ENCODE measurements at regions not wholly inside any gene's neighbourhood (a gene's known extent, or its start where the extent isn't known, plus 50 kb on each side); places are given as distances from the start of the nearest gene placed in this dataset.
"Not testable (repeated sequence)": the region's sequence is repeated elsewhere in the genome, so short reads cannot be mapped to it uniquely, and the experiment has no call there.

- Histone ChIP-seq H3K36me3 (ENCODE audit: insufficient read depth, low read length) (no peaks in the 10 kb centered on the region), H3K9me3 (ENCODE audit: low read depth, low read length) (no peaks in the 10 kb centered on the region), H3K4me3 (no peak overlapping the region), H3K27ac (no peak overlapping the region), H3K9ac (ENCODE audit: insufficient read length) (no peak overlapping the region)
- no peak for DNase-seq (ENCODE audit: low read depth, low spot score)
- no peak for TF ChIP-seq EZH2 (IDR thresholded peaks at IDR 0.05)
- TF ChIP-seq POLR2AphosphoS5 (IDR thresholded peaks at IDR 0.05; ENCODE audit: borderline replicate concordance, low read depth, low read length) = no peak
- no peak for TF ChIP-seq FOXP2 (optimal IDR thresholded peaks at IDR 0.05; ENCODE audit: control extremely low read depth, extremely low read length, insufficient read depth)
Measured at GRCh38 chr12:69170293-69170692, 69.1 kb upstream of the CPSF6 start.

- Histone ChIP-seq H3K27ac (no peak overlapping the region), H3K9me3 (ENCODE audit: low read depth, low read length) (no peaks in the 10 kb centered on the region), H3K36me3 (ENCODE audit: insufficient read depth, low read length) (no peaks in the 10 kb centered on the region), H3K4me3 (no peak overlapping the region), H3K9ac (ENCODE audit: insufficient read length) (no peak overlapping the region)
- no peak for TF ChIP-seq FOXP2 (optimal IDR thresholded peaks at IDR 0.05; ENCODE audit: control extremely low read depth, extremely low read length, insufficient read depth)
- TF ChIP-seq POLR2AphosphoS5 (IDR thresholded peaks at IDR 0.05; ENCODE audit: borderline replicate concordance, low read depth, low read length) = no peak
- no peak for TF ChIP-seq EZH2 (IDR thresholded peaks at IDR 0.05)
- DNase-seq (ENCODE audit: low read depth, low spot score) = no peak
Measured at GRCh38 chr12:69171881-69172280, 67.5 kb upstream of the CPSF6 start.

- Histone ChIP-seq H3K4me3 (no peak overlapping the region), H3K27ac (no peak overlapping the region), H3K36me3 (ENCODE audit: insufficient read depth, low read length) (no peaks in the 10 kb centered on the region), H3K9ac (ENCODE audit: insufficient read length) (no peak overlapping the region), H3K9me3 (ENCODE audit: low read depth, low read length) (no peaks in the 10 kb centered on the region)
- TF ChIP-seq POLR2AphosphoS5 (IDR thresholded peaks at IDR 0.05; ENCODE audit: borderline replicate concordance, low read depth, low read length) (no peak), FOXP2 (optimal IDR thresholded peaks at IDR 0.05; ENCODE audit: control extremely low read depth, extremely low read length, insufficient read depth) (no peak), EZH2 (IDR thresholded peaks at IDR 0.05) (no peak)
- DNase-seq (ENCODE audit: low read depth, low spot score) = no peak
Measured at GRCh38 chr12:69172491-69172890, 66.9 kb upstream of the CPSF6 start.

- Histone ChIP-seq H3K9me3 (ENCODE audit: low read depth, low read length) (no peaks in the 10 kb centered on the region), H3K36me3 (ENCODE audit: insufficient read depth, low read length) (no peaks in the 10 kb centered on the region), H3K27ac (no peak overlapping the region), H3K4me3 (no peak overlapping the region), H3K9ac (ENCODE audit: insufficient read length) (no peak overlapping the region)
- no peak for DNase-seq (ENCODE audit: low read depth, low spot score)
- TF ChIP-seq EZH2 (IDR thresholded peaks at IDR 0.05) (no peak), POLR2AphosphoS5 (IDR thresholded peaks at IDR 0.05; ENCODE audit: borderline replicate concordance, low read depth, low read length) (no peak), FOXP2 (optimal IDR thresholded peaks at IDR 0.05; ENCODE audit: control extremely low read depth, extremely low read length, insufficient read depth) (no peak)
Measured at GRCh38 chr12:69173368-69173767, 66.0 kb upstream of the CPSF6 start.

- no peak overlapping the region for H3K27ac ChIP-seq
- no peak overlapping the region for H3K4me3 ChIP-seq
- H3K36me3 ChIP-seq (ENCODE audit: insufficient read depth, low read length) = no peaks in the 10 kb centered on the region
- no peak for DNase-seq (ENCODE audit: low read depth, low spot score)
- TF ChIP-seq POLR2AphosphoS5 (IDR thresholded peaks at IDR 0.05; ENCODE audit: borderline replicate concordance, low read depth, low read length) (no peak), EZH2 (IDR thresholded peaks at IDR 0.05) (no peak), FOXP2 (optimal IDR thresholded peaks at IDR 0.05; ENCODE audit: control extremely low read depth, extremely low read length, insufficient read depth) (no peak)
- H3K9me3 ChIP-seq (ENCODE audit: low read depth, low read length) = no peaks in the 10 kb centered on the region
- H3K9ac ChIP-seq (ENCODE audit: insufficient read length) = no peak overlapping the region
Measured at GRCh38 chr12:69179786-69180185, 59.6 kb upstream of the CPSF6 start.

GRCh38 chr12:69187572-69187971 lies 51.8 kb upstream of the CPSF6 start:
- not testable (repeated sequence) for H3K9ac ChIP-seq (ENCODE audit: insufficient read length); H3K36me3 ChIP-seq (ENCODE audit: insufficient read depth, low read length); H3K27ac ChIP-seq; H3K4me3 ChIP-seq; DNase-seq (ENCODE audit: low read depth, low spot score); H3K9me3 ChIP-seq (ENCODE audit: low read depth, low read length)

- no peak overlapping the region for H3K4me3 ChIP-seq
- no peak for DNase-seq (ENCODE audit: low read depth, low spot score)
- H3K9me3 ChIP-seq (ENCODE audit: low read depth, low read length) = peaks cover 6% of the 10 kb centered on the region; the same call in 1 of the 2 replicates
- TF ChIP-seq FOXP2 (optimal IDR thresholded peaks at IDR 0.05; ENCODE audit: control extremely low read depth, extremely low read length, insufficient read depth) = no peak
- TF ChIP-seq POLR2AphosphoS5 (IDR thresholded peaks at IDR 0.05; ENCODE audit: borderline replicate concordance, low read depth, low read length) = no peak
- TF ChIP-seq EZH2 (IDR thresholded peaks at IDR 0.05) = no peak
- no peaks in the 10 kb centered on the region for H3K36me3 ChIP-seq (ENCODE audit: insufficient read depth, low read length)
- no peak overlapping the region for H3K27ac ChIP-seq
- H3K9ac ChIP-seq (ENCODE audit: insufficient read length) = no peak overlapping the region
Measured at GRCh38 chr12:69189378-69189978, 49.9 kb upstream of the CPSF6 start.
